Body of pancreas (tissue), 4 donors: ENCODE measurements at regions not wholly inside any gene's neighbourhood (a gene's known extent, or its start where the extent isn't known, plus 50 kb on each side); places are given as distances from the start of the nearest gene placed in this dataset.

Experiments
- ATAC-seq: fragments of 150-250 bp; one replicate; pipeline ENCODE4 v1.9.1; 2016
- DNase-seq, 4 donors: peaks; one replicate each; pipeline ENCODE4 v3.0.0-alpha.2; 2019
- H3K27ac ChIP-seq, 4 donors: fragments of 200-600 bp; sonication (generic); 1 replicate in 3 of 4; 2 replicates in 1 of 4; pipeline versions ENCODE4 v1.5.1 to v1.6.1; 2016 to 2019; ENCODE audit warnings: mild to moderate bottlenecking in 1 of 4, mixed read lengths in 1 of 4, moderate library complexity in 1 of 4
- H3K27me3 ChIP-seq, 2 donors: fragments of 200-600 bp; sonication (generic); one replicate each; pipeline ENCODE4 v1.6.0; 2016; ENCODE audit warnings: mild to moderate bottlenecking in 1 of 2
- H3K36me3 ChIP-seq, 2 donors: fragments of 200-600 bp; sonication (generic); replicated peaks in 1 of 2; 2 replicates each; pipeline ENCODE4 v1.5.1; 2016; ENCODE audit warnings: low read depth in 2 of 2; ENCODE audit not compliant: insufficient read depth in 1 of 2
- H3K4me1 ChIP-seq: fragments of 200-600 bp; sonication (generic); one replicate; pipeline ENCODE4 v1.6.0; 2016
- H3K4me3 ChIP-seq, 2 donors: fragments of 200-600 bp; sonication (generic); 1 replicate in 1 of 2; 2 replicates in 1 of 2; pipeline ENCODE4 v1.5.1; 2016 to 2019
- H3K9me3 ChIP-seq, 3 donors: fragments of 200-600 bp; sonication (generic); 1 replicate in 2 of 3; 2 replicates in 1 of 3; pipeline ENCODE4 v1.5.1; 2016
- CTCF ChIP-seq, 7 experiments: fragments of 450-650 bp in 4 of 7; fragments of 200-600 bp in 3 of 7; sonication (generic) in 3 of 7; IDR thresholded peaks; one replicate each; pipeline ENCODE4 v1.5.1; 2016 to 2019; ENCODE audit warnings: antibody characterized with exemption in 7 of 7
- POLR2A ChIP-seq, 3 donors: fragments of 450-650 bp; IDR thresholded peaks; one replicate each; pipeline ENCODE4 v1.6.1; 2016; ENCODE audit warnings: antibody characterized with exemption in 3 of 3, mild to moderate bottlenecking in 2 of 3
- WGBS, 2 donors: methylation state at CpG; one replicate each; pipeline ENCODE4 v1.1.5; 2017; 5-methylcytosine and 5-hydroxymethylcytosine counted together
- intact Hi-C: fragments of 100-400 bp; cut with DNase I; formaldehyde crosslinking; loops from one replicate; pipeline ENCODE4 v1.15.1; 2023

DNA sequence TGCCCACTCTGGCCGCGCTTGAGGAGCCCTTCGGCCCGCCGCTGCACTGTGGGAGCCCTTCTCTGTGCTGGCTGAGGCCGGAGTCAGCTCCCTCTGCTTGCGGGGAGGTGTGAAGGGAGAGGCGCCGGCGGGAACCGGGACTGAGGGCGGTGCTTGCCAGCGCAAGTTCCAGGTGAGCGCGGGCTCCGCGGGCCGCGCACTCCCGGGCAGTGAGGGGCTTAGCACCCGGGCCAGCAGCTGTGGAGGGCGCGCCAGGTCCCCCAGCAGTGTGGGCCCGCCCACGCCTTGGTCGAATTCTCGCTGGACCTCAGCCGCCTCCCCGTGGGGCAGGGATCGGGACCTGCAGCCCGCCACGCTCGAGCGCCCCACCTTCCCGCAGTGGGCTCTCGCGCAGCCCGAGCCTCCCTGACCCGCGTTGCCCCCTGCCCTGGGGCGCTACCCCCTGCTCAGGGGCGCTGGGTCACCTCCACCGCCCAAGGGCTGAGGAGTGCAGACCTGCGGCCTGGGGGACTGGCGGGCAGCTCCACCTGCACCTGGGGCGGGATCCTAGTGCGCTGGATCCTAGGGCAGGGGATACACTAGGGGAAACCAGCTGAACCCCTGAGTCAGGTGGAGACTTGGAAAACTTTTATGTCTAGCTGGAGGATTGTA, 97.3 kb downstream of the CD8B2 start:
- TF ChIP-seq CTCF (IDR thresholded peaks at IDR 0.05) (no peak), POLR2A (IDR thresholded peaks at IDR 0.05) (no peak)

GRCh38 chr2:106596844-106597243, 109.7 kb downstream of the CD8B2 start:
- TF ChIP-seq POLR2A (IDR thresholded peaks at IDR 0.05), result no peak
- TF ChIP-seq CTCF (IDR thresholded peaks at IDR 0.05), result no peak
- intact Hi-C loops, result no loop called here
- H3K27ac ChIP-seq, result no peak overlapping the region
- 78 to 84% methylated on average over 4 of the region's 4 CpGs for WGBS, 2 donors
- no peak overlapping the region for H3K4me3 ChIP-seq
- H3K27me3 ChIP-seq, result no peaks in the 10 kb centered on the region
- no peaks in the 10 kb centered on the region for H3K9me3 ChIP-seq
- ATAC-seq, result no peak
- peaks cover 7% of the 10 kb centered on the region for H3K4me1 ChIP-seq
- H3K36me3 ChIP-seq, result no peaks in the 10 kb centered on the region
- no peak for DNase-seq

More for the DNA sequence above, 97.3 kb downstream of the CD8B2 start:
- ATAC-seq, result no peak
- Histone ChIP-seq H3K36me3 (no peaks in the 10 kb centered on the region), H3K27me3 (peaks cover 0 to 9% of the 10 kb centered on the region in 2 donors), H3K9me3 (no peaks in the 10 kb centered on the region), H3K4me3 (no peak overlapping the region), H3K4me1 (peaks cover 7% of the 10 kb centered on the region), H3K27ac (no peak overlapping the region)
- WGBS, 2 donors, result 54 to 60% methylated on average over 32 to 39 of the region's 47 CpGs
- intact Hi-C loops, result no loop called here
- no peak for DNase-seq

GRCh38 chr2:106599540-106599939, 112.4 kb downstream of the CD8B2 start:
- TF ChIP-seq POLR2A (IDR thresholded peaks at IDR 0.05), result no peak
- no peak for TF ChIP-seq CTCF (IDR thresholded peaks at IDR 0.05)
- no peak for ATAC-seq
- 86 to 91% methylated on average over 3 of the region's 3 CpGs for WGBS, 2 donors
- Histone ChIP-seq H3K27ac (no peak overlapping the region), H3K27me3 (no peaks in the 10 kb centered on the region), H3K4me1 (peaks cover 7% of the 10 kb centered on the region), H3K36me3 (no peaks in the 10 kb centered on the region), H3K4me3 (no peak overlapping the region), H3K9me3 (no peaks in the 10 kb centered on the region)
- intact Hi-C loops, result no loop called here
- no peak for DNase-seq

GRCh38 chr2:106602042-106602441, 114.9 kb downstream of the CD8B2 start:
- no peak for DNase-seq
- H3K27me3 ChIP-seq, result no peaks in the 10 kb centered on the region
- no peaks in the 10 kb centered on the region for H3K4me1 ChIP-seq
- TF ChIP-seq POLR2A (IDR thresholded peaks at IDR 0.05), result no peak
- TF ChIP-seq CTCF (IDR thresholded peaks at IDR 0.05), result no peak
- H3K36me3 ChIP-seq, result no peaks in the 10 kb centered on the region
- H3K27ac ChIP-seq, result no peak overlapping the region
- no peak for ATAC-seq
- WGBS, 2 donors, result 79 to 96% methylated on average over 4 of the region's 4 CpGs
- intact Hi-C loops, result no loop called here
- H3K4me3 ChIP-seq, result no peak overlapping the region
- H3K9me3 ChIP-seq, result no peaks in the 10 kb centered on the region

- no peaks in the 10 kb centered on the region for H3K4me1 ChIP-seq
- DNase-seq (no peak), ATAC-seq (no peak)
- no peaks in the 10 kb centered on the region for H3K9me3 ChIP-seq
- 53 to 60% methylated on average over 3 of the region's 3 CpGs for WGBS, 2 donors
- no peaks in the 10 kb centered on the region for H3K27me3 ChIP-seq
- H3K36me3 ChIP-seq, result no peaks in the 10 kb centered on the region
- no peak overlapping the region for H3K27ac ChIP-seq
- intact Hi-C loops, result no loop called here
- TF ChIP-seq CTCF (IDR thresholded peaks at IDR 0.05), result no peak
- TF ChIP-seq POLR2A (IDR thresholded peaks at IDR 0.05), result no peak
- no peak overlapping the region for H3K4me3 ChIP-seq
Observed at GRCh38 chr2:106606652-106607051, 119.5 kb downstream of the CD8B2 start.
